Activated naive CD4-positive, alpha-beta T cell treated with anti-CD3 and anti-CD28 coated beads, Interleukin-2, amount 10 ng/mL, durations not matched to agents 7 days and 5 days (primary cell): ENCODE measurements at regions not wholly inside any gene's neighbourhood (a gene's known extent, or its start where the extent isn't known, plus 50 kb on each side); places are given as distances from the start of the nearest gene placed in this dataset.
"Not testable (repeated sequence)": the region's sequence is repeated elsewhere in the genome, so short reads cannot be mapped to it uniquely, and the experiment has no call there.

Experiments used
- CTCF ChIA-PET: fragments of 350-600 bp; sonication (Branson Sonifier 250); formaldehyde crosslinking; loops from one replicate; lab custom pipeline; 2021; ENCODE audit warnings: antibody characterized with exemption; lab: Charles Lee
- DNase-seq: peaks from one replicate; pipeline ENCODE4 v3.0.0-alpha.2; 2020
- H3K27ac Mint-ChIP-seq: one replicate; pipeline ENCODE4 v1.8.0; 2021; ENCODE audit warnings: mild to moderate bottlenecking, moderate library complexity, mixed read lengths
- H3K27me3 Mint-ChIP-seq: one replicate; pipeline ENCODE4 v1.8.0; 2021; ENCODE audit warnings: mild to moderate bottlenecking, mixed read lengths
- H3K36me3 Mint-ChIP-seq: one replicate; pipeline ENCODE4 v1.8.0; 2021; ENCODE audit warnings: mixed read lengths
- H3K4me1 Mint-ChIP-seq: one replicate; pipeline ENCODE4 v1.8.0; 2021; ENCODE audit warnings: mixed read lengths
- H3K4me3 Mint-ChIP-seq: one replicate; pipeline ENCODE4 v1.8.0; 2021; ENCODE audit warnings: mild to moderate bottlenecking, moderate library complexity, mixed read lengths
- H3K9me3 Mint-ChIP-seq: one replicate; pipeline ENCODE4 v1.8.0; 2021; ENCODE audit warnings: mixed read lengths

- H3K9me3 Mint-ChIP-seq = peaks cover 2% of the 10 kb centered on the region
- H3K4me3 Mint-ChIP-seq = no peak overlapping the region
- DNase-seq = no peak
- H3K27me3 Mint-ChIP-seq = no peaks in the 10 kb centered on the region
- CTCF ChIA-PET = no interaction called here
- H3K27ac Mint-ChIP-seq = no peak overlapping the region
- no peaks in the 10 kb centered on the region for H3K4me1 Mint-ChIP-seq
- H3K36me3 Mint-ChIP-seq = no peaks in the 10 kb centered on the region
Observed at GRCh38 chr5:25552871-25553481, 908.2 kb upstream of the CDH10 start.

DNA sequence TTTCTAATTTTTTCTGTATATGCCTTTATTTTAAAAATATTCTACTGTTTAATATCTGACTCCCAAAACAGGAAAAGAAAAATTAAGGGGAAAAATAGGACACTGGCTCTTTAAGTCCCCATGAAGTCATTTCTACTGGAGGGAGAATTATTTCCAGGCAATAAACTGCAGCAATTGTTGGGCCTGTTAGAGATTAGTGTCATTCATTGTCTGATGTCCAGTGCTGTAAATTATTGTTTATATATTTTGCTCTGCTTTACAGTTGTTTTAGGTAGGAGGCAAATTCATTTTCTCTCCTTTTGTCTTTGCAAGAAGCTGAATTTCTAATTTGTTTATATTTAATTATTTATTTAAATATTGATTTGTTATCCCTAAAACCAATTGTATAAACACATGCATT lies 906.0 kb upstream of the CDH10 start:
- H3K9me3 Mint-ChIP-seq = peaks cover 3% of the 10 kb centered on the region
- H3K36me3 Mint-ChIP-seq = no peaks in the 10 kb centered on the region
- CTCF ChIA-PET = no interaction called here
- H3K4me3 Mint-ChIP-seq = no peak overlapping the region
- no peak for DNase-seq
- no peaks in the 10 kb centered on the region for H3K4me1 Mint-ChIP-seq
- H3K27ac Mint-ChIP-seq = no peak overlapping the region
- H3K27me3 Mint-ChIP-seq = no peaks in the 10 kb centered on the region

DNA sequence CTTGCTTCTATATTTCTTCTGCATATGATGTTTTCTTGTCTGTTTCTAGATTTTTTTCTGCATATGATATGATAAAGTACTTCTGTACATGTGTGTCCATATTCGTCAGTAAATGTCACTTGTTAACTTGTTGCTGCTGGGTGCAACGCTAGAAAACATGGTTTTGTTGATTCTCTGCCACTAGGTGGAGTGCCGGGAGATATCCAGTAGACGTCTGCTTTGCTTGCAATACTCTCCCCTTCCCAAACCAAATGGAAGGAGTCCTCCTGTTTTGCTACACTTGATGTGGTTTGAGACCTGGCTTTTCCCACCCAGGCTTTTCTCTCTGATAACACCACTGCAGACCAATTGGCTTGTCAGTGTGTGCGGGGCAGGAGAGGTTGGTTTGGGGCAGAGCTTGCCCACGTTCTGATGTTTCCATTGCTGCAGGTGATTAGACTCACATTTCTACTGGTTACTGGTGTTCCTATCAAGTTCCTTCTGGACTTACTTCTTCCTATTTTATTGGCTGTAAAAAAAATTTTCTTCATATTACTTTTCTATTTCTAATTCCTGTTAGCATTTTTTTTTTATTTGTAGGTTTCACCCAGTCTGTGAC lies 900.0 kb upstream of the CDH10 start:
- Mint-ChIP-seq H3K27ac (no peak overlapping the region), H3K4me1 (no peaks in the 10 kb centered on the region), H3K9me3 (peaks cover 3% of the 10 kb centered on the region), H3K27me3 (no peaks in the 10 kb centered on the region), H3K36me3 (no peaks in the 10 kb centered on the region), H3K4me3 (no peak overlapping the region)
- CTCF ChIA-PET = no interaction called here
- no peak for DNase-seq

DNA sequence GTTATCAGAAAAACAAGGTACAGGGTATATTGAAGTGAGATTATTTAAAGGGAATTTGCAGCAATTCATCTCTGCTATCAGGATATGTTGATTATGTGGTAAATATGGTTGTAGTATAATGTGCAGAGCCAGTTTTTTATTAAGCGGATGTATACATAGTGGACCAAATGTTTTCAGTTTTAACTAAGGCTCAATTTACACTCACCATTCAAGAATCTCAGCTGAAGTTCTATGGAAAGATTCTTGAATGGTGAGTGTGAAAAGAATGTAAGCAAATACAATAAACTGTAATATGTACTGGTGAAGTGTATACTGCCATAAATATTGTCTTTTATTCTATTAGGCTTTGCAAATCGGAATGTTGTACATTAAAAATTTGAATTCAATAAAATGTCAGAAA lies 895.9 kb upstream of the CDH10 start:
- no peaks in the 10 kb centered on the region for H3K27me3 Mint-ChIP-seq
- DNase-seq = no peak
- no peak overlapping the region for H3K4me3 Mint-ChIP-seq
- no peaks in the 10 kb centered on the region for H3K9me3 Mint-ChIP-seq
- CTCF ChIA-PET = no interaction called here
- no peaks in the 10 kb centered on the region for H3K36me3 Mint-ChIP-seq
- H3K4me1 Mint-ChIP-seq = no peaks in the 10 kb centered on the region
- H3K27ac Mint-ChIP-seq = no peak overlapping the region

GRCh38 chr5:25539536-25539935 lies 894.8 kb upstream of the CDH10 start:
- Mint-ChIP-seq H3K27ac (no peak overlapping the region), H3K36me3 (no peaks in the 10 kb centered on the region), H3K9me3 (no peaks in the 10 kb centered on the region), H3K4me3 (no peak overlapping the region), H3K27me3 (no peaks in the 10 kb centered on the region), H3K4me1 (no peaks in the 10 kb centered on the region)
- CTCF ChIA-PET = no interaction called here
- DNase-seq = no peak

DNA sequence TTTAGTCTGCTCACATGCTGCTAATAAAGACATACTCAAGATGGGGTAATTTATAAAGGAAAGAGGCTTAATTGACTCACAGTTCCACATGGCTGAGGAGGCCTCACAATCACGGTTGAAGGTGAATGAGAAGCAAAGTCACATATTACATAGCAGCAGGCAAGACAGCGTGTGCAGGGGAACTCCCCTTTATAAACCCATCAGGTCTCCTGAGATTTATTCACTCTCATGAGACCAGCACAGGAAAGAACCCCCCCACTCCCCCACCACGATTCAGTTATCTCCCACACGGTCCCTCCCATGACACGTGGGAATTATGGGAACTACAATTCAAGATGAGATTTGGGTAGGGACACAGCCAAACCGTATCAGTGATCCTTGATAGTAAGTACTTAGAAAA lies 891.7 kb upstream of the CDH10 start:
- H3K4me1 Mint-ChIP-seq, H3K36me3 Mint-ChIP-seq, DNase-seq, H3K4me3 Mint-ChIP-seq, H3K27me3 Mint-ChIP-seq, H3K27ac Mint-ChIP-seq, H3K9me3 Mint-ChIP-seq, CTCF ChIA-PET: not testable (repeated sequence)

DNA sequence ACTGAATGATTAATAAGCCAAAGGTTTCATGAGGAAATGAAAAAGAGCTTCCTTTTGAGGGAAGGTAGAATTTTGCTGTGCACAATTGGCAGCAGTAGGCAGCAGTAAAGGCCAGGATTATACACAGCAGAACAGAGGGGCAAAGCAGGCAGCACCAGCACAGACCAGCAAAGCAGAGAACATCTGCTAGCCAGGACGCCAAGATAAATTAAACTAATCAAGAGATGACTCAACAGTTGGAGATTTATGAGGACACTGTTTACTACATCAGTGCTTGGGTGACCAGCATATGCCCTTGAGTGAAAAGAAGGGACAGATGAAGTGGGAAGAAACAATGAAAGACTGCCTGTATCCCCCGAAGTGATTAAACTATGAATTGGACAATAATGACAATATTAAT lies 871.4 kb upstream of the CDH10 start:
- Mint-ChIP-seq H3K4me3 (no peak overlapping the region), H3K36me3 (no peaks in the 10 kb centered on the region), H3K27me3 (no peaks in the 10 kb centered on the region), H3K9me3 (peaks cover 15% of the 10 kb centered on the region), H3K4me1 (no peaks in the 10 kb centered on the region), H3K27ac (no peak overlapping the region)
- CTCF ChIA-PET = no interaction called here
- no peak for DNase-seq

- no peak overlapping the region for H3K4me3 Mint-ChIP-seq
- no peaks in the 10 kb centered on the region for H3K36me3 Mint-ChIP-seq
- no peaks in the 10 kb centered on the region for H3K27me3 Mint-ChIP-seq
Observed at GRCh38 chr5:25515525-25515924, 870.7 kb upstream of the CDH10 start.

DNA sequence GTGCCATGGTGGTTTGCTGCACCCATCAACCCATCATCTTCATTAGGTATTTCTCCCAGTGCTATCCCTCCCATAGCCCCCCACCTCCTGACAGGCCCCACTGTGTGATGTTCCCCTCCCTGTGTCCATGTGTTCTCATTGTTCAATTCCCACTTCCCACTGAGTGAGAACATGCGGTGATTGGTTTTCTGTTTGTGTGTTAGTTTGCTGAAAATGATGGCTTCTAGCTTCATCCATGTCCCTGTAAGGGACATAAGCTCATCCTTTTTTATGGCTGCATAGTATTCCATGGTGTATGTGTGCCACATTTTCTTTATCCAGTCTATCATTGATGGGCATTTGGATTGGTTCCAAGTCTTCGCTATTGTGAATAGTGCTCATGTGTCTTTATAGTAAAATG lies 865.9 kb upstream of the CDH10 start:
- H3K27me3 Mint-ChIP-seq, H3K4me3 Mint-ChIP-seq, H3K27ac Mint-ChIP-seq, H3K4me1 Mint-ChIP-seq, DNase-seq, CTCF ChIA-PET, H3K36me3 Mint-ChIP-seq: not testable (repeated sequence)
- peaks cover 11% of the 10 kb centered on the region for H3K9me3 Mint-ChIP-seq

More at GRCh38 chr5:25515525-25515924, 870.7 kb upstream of the CDH10 start:
- Mint-ChIP-seq H3K27ac (no peak overlapping the region), H3K4me1 (no peaks in the 10 kb centered on the region), H3K9me3 (peaks cover 18% of the 10 kb centered on the region)
- CTCF ChIA-PET = no interaction called here
- no peak for DNase-seq

DNA sequence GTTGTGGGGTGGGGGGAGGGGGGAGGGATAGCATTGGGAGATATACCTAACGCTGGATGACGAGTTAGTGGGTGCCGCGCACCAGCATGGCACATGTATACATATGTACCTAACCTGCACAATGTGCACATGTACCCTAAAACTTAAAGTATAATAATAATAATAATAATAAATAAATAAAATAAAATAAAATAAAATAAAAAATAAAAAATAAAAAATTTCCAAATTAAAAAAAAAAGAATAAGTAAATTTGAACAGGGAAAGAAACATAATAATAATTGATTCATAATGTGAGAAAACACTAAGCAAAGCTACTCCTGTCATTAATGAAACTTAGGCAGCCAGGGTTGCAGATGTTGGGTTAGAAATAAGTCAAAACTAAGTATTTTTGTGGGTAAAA lies 863.2 kb upstream of the CDH10 start:
- H3K36me3 Mint-ChIP-seq, CTCF ChIA-PET, H3K4me3 Mint-ChIP-seq: not testable (repeated sequence)

GRCh38 chr5:25500635-25501034 lies 855.9 kb upstream of the CDH10 start:
- CTCF ChIA-PET = no interaction called here
- Mint-ChIP-seq H3K4me1 (no peaks in the 10 kb centered on the region), H3K9me3 (no peaks in the 10 kb centered on the region), H3K27ac (no peak overlapping the region), H3K4me3 (no peak overlapping the region), H3K36me3 (no peaks in the 10 kb centered on the region), H3K27me3 (no peaks in the 10 kb centered on the region)
- no peak for DNase-seq

More for the DNA sequence above, 863.2 kb upstream of the CDH10 start:
- H3K27ac Mint-ChIP-seq, H3K4me1 Mint-ChIP-seq, H3K27me3 Mint-ChIP-seq, DNase-seq, H3K9me3 Mint-ChIP-seq: not testable (repeated sequence)

DNA sequence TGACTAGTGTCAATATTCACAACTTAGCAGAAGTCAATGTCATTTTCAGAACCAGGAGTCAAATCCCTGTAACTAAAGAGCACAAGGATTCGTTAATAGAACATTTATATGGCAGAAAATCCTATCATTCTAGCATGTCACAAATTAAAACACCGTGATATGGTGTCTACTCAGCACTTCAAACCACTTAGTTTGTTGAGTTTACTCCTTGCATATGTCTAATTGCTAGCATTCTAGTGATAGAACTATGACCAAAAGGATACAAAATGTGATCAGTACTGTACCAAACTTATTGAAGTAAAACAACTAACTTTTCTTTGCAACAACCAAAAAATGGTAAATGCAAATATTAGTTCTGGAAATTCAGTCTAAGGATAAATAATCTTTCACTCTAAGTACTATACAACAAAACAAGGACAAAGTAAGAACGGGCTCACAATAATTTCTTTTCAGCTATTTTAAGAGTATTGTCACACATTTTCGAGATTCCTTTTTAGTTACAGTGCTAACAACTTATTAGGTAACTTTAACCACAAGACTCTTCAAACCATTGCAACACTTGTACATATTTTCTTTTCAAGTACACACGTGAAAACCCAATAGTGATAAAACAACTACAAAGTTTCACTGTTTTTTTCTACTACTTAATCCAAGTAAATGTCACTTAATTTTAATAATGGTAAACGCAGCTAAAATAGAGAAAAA lies 845.2 kb upstream of the CDH10 start:
- Mint-ChIP-seq H3K4me1 (no peaks in the 10 kb centered on the region), H3K27ac (no peak overlapping the region), H3K36me3 (no peaks in the 10 kb centered on the region), H3K9me3 (peaks cover 15% of the 10 kb centered on the region), H3K27me3 (no peaks in the 10 kb centered on the region), H3K4me3 (no peak overlapping the region)
- CTCF ChIA-PET = no interaction called here
- DNase-seq = no peak

DNA sequence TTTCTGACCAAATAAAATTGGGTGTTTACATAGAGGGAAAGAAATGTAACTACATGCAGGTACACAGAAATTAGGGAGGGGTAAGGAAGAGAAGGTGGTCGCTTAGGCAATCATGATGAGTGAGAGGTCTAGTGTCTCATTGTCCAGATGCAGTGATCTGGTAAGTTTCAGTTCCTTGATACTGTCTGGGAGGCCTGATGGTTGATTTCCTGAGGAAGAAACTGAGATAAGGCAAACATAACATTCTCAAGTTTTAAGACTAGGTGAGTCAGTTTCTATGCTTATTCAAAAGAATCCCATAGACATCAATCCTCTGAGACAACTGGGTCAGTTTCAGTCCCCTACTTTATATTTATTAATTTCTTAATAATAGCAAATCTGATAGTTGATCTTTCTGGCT lies 843.3 kb upstream of the CDH10 start:
- Mint-ChIP-seq H3K4me3 (no peak overlapping the region), H3K36me3 (no peaks in the 10 kb centered on the region), H3K4me1 (no peaks in the 10 kb centered on the region), H3K9me3 (peaks cover 15% of the 10 kb centered on the region), H3K27ac (no peak overlapping the region), H3K27me3 (no peaks in the 10 kb centered on the region)
- CTCF ChIA-PET = no interaction called here
- no peak for DNase-seq

DNA sequence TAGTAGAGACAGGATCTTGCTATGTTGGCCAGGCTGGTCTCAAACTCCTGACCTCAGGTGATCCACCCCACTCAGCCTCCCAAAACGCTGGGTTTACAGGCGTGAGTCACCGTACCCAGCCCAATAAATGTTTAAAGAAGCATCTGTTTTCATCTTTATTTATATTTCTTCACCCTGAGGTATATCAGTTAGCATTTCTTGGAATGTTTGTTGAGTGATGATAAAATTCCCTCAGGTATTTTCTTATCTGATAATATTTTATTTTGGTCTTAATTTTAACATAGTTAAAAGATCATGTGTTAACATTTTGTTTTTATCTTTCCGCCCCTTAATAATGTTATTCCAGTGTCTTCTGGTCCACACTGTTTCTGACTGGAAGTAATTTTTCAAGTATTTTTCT lies 839.6 kb upstream of the CDH10 start:
- no peaks in the 10 kb centered on the region for H3K27me3 Mint-ChIP-seq
- no peaks in the 10 kb centered on the region for H3K36me3 Mint-ChIP-seq
- H3K9me3 Mint-ChIP-seq = peaks cover 14% of the 10 kb centered on the region
- CTCF ChIA-PET = no interaction called here
- DNase-seq = no peak
- H3K4me1 Mint-ChIP-seq = no peaks in the 10 kb centered on the region
- H3K27ac Mint-ChIP-seq = no peak overlapping the region
- no peak overlapping the region for H3K4me3 Mint-ChIP-seq

- CTCF ChIA-PET = no interaction called here
- H3K27ac Mint-ChIP-seq = no peak overlapping the region
- no peak for DNase-seq
- H3K4me3 Mint-ChIP-seq = no peak overlapping the region
- H3K27me3 Mint-ChIP-seq = no peaks in the 10 kb centered on the region
- peaks cover 9% of the 10 kb centered on the region for H3K9me3 Mint-ChIP-seq
- no peaks in the 10 kb centered on the region for H3K4me1 Mint-ChIP-seq
- no peaks in the 10 kb centered on the region for H3K36me3 Mint-ChIP-seq
Observed at GRCh38 chr5:25481463-25481862, 836.7 kb upstream of the CDH10 start.
